GM18870 (cell line): ENCODE measurements at regions not wholly inside any gene's neighbourhood (a gene's known extent, or its start where the extent isn't known, plus 50 kb on each side); places are given as distances from the start of the nearest gene placed in this dataset.
"Not testable (repeated sequence)": the region's sequence is repeated elsewhere in the genome, so short reads cannot be mapped to it uniquely, and the experiment has no call there.

Experiments used
- ATAC-seq: cut with Tn5 transposase; IDR thresholded peaks from one replicate; pipeline ENCODE4 v1.9.1; 2021; ENCODE audit warnings: moderate library complexity; ENCODE audit not compliant: unreplicated experiment

DNA sequence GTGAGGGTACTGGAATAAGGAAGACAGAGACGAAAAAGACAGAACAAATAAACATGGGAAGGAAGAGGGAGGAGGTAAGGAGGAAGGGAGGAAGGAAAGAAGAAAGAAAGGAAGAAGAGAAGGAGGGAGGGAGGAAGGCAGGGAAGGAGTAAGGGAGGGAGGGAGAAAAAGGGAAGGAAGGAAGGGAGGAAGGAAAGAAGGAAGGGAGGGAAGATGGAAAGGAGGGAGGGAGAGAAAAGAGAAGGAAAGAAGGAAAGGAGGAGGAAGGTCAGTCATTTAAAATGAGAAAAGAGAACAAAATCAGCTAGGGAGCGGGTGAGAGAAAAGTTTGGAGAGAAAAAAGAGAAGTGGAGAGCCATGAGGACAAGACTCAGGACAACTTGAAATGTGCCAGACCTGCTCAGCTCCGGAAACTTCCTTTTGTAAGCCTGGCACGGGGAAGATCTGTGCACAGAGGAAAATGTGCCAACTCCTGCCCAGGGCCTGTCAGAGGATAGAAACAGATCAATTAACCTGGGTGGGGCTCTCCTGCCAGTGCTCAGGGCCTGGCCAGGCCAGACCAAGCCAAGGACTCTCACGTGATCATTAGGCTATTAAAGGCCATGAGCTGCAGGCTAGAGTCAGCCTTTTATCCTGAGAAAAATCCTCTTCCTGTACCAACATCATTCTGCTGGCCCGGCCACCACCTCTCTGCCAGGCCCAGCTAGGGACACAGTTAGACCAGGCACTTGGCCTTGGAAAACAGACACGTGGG lies 50.1 kb upstream of the BCL6 start:
- ATAC-seq = no peak

DNA sequence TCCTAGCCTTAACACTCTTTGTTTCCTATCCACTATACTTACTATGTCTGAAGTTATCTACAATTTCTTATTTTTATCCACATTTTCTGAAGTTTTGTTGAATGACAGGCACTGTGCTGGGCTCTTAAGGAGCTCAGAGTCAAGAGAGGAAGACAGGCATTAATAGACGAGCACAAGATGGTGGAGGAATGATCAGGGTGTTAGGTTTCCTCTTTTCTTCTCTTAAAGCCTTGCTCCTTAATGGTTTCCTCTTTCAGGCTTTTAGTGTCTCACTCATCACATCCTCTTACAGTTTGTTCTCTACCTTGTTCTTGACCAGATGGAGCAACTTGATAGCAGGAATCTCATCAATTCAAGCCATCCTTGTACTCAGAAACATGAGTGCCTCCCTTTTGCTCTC lies 52.9 kb upstream of the BCL6 start:
- no peak for ATAC-seq

DNA sequence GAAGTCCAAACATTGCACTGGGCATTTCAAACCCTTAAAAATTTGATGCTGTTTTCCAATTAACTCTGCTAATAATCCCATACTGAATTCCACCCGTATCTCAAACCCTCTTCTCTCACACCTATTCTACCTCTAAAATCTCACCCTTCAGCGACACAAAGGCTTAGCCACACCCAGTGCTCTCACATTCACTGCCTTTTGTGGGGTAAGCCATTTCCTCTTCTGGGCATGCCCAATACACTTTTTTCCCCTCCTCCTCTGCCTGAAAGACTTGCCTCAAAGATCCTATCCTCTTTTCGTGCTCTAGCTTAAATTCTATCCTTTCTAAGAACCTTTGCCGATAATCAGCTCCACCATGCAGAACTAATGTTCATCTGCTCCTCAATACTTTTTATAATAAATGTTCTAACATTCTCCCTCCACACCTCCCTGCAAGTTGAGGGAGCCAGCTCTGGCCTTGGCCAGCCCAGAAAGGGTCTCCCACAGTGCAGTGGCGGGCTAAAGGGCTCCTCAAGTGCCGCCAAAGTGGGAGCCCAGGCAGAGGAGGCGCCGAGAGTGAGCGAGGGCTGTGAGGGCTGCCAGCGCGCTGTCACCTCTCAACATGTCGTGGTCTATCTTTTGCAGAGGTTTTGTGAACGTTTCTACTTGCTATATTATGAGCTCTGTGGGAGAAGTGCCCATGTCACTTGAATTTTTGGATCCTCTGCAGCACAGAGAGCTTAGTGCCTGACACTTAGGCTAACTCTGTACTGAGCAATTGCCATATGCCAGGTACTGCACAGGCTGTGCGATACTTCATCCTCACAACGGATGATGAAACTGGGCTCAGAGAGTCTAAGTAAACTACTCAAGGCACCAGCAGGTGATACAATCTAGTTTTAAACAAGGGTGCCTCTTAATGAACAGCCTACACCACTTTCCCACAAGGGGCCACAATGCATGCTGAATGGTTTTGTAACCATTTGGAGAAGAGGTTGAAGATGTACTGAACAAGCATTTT lies 53.6 kb upstream of the BCL6 start:
- no peak for ATAC-seq

DNA sequence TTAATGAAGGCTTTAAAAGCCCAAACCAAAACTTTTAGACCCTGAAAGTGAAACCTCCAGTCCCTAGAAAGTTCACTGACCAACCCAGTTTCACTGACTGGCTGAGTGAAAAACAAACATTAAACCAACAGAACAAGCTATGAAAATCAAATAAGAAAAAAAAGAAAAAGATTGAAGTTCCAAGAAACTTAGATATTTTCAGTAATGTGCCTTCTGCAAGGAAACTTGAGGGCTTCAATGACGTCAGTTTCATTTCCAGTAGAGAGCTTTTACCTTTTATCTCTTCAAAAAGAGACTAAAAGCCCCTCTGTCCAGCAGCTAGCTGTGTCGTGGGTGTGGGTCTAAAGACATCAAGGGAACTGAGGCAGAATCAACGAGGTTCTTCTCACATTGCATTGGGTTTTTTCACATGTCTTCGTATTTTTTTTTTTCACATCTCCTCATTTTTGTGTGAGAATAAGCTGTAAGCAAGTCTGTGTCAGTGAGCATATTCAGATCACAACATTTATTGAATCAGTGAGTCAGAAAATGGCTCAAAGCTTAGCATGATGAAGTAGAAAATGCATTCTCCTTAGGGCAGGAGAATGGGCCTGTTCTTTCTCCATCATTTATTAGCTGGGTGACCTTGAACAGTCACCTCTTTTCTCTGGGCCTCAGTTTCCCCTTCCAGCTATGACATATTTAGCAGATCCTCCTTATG lies 54.8 kb upstream of the BCL6 start:
- no peak for ATAC-seq

DNA sequence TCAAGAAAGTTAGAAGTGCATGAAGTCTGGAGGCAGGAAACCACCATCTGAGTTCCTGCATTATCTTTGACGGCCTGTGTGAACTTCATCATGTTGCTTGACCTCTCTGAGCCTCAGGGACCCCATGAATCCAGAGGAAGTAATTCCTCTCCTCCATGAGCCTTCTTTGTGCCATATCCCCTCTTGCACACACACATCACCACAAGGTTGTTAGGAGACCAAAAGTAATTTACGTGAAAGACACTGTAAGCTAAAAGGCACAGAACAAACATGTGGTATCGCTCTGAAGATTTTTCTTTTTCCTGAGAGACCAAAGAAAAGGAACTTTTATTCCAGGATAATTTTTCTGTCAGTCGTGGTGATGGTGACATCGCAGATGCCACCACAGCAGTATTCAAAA lies 55.9 kb upstream of the BCL6 start:
- ATAC-seq = no peak

DNA sequence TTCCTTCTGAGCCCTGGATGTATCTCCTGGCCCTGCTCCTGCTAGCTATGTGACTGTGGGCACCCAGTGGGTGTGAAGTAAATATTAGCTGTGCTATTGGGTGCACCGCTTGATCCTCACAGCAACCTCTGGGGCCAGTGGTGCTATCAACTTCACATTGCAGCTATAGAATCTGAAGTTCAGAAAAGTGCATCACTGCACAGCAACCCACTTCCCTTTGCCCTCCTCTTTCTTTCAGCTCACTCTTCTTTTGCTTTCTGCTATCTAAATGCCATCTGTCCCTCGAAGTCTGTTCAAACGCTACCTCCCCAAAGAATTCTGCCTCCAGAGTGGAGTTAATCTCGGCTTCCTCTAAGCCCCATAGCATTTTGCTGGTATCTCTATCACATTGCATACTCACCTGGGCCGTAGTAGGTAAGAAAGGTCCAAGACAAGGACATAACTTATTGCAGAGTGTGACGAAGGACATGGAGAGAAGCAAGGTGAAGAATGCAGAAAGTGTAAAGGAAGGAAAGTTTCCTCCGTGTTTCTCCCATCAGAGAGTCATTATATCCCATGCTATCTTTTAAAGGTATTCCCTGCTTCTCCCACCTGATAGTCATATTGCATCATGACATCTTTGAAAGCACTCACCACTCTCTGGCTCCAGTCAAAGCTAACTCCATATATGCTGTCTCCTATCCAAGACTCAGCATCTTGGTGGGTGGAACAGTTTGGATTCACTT lies 57.1 kb upstream of the BCL6 start:
- no peak for ATAC-seq

DNA sequence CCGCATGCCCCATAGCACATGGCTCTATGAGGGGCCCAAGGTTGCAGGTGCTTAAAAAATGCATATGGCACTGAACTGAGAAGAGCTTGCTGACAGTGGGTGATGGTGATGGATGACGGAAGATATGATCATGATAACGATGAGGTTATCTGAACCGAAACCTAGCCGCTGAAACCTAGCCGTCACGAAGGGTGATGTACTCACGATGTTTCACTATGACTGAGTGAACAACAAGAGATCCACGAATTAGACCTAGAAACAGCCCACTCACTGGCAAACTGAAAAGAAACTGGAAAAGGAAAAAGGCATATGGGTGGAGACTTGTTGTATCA lies 57.6 kb upstream of the BCL6 start:
- ATAC-seq = peak; percentile 93

DNA sequence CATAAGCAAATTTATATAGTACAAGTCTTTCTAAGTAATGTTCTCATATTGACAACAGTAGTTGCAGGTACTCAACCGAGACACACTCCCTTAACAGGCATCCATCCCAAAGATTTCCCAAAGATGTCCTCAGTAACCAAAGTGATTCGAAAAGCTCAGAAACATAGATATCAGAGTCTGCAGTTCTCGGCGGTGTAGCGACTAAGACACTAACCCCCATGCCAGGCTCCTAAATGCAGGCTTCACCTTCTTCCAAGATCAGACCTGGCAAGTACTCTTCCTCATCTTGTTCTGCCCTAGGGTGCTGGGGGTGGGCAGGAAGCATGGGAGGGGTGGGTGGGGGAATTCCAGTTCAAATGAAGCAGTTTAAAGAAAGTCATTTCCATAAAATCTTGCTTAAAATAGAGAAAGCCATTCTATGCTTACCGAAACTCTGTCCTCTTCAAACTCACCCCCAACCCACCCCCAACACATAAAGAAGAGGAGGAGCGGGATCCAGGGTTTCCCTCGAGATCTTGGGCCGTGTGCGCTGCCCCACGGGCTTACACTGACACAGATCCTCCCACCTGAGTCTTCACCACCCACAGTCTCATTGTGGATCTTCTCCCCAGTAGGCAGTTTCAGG lies 59.0 kb upstream of the BCL6 start:
- no peak for ATAC-seq

DNA sequence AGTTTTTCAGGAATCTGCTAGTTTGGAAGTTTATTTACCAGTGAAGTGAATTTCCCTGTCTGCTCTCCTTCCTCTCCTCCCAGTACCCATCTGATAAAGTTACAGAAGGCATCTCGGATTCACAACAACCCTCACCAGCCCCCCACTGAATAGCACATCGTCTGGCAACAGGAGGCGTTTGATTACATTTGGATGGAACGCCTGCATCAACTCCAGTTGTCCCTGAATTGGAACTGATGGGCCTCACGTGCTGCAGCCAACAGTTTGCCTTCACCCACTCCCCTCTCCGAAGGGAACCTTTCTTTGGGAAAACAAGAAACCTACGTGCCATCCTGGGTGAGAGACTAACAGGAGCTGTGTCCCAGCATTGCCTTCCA lies 59.5 kb upstream of the BCL6 start:
- no peak for ATAC-seq

DNA sequence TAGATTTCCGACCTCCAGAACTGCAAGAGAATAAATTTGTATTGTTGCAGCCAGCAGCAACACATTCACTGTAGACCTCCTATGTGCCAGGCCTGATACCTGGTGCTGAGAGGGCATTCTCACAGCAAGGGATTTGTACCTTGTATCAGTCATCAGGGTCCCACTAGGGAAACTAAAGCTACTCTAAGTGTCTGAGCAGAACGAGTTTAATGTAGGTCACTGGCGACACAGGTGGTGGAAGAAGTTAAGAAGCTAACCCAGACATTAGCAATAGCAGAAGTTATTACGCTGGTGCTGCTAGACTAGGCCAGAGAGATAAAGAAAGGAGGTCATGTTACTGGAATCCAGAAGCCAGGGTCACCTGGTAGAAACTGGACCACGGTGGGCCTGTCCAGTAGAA lies 60.5 kb upstream of the BCL6 start:
- no peak for ATAC-seq

DNA sequence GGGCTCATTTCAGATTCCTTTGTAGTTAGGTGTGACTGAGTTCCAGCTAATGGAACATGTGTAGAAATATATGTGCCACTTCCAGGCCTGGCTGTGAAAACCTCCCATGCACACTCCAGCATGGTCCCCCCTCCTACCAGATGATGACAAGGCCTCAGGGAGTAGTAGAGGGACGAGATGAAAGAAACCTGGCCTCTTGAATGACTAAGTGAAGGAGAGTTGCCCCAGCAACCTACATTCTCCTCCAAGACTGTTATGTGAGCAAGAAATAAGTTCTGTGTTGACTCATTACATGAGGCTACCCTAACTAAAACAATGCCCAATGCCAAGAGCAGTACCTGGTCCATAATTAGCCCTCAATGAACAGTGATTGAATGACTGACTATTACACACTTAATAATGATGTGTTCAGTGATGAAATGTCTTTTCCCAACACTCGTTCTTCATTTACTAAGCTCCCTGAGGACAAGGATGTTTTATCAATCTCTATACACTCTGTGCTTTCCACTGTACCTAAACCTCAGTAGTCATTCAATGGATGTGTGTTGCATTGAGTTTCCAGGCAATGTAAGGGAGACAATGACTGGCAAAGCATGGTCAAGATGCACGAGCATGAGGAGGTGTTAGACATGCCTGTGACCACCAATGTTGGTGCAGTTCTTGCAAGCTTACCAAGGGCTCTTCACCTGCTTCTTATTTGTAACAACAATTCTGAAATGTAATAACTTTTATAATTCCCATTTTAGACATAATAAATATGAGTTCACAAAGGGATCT lies 62.0 kb upstream of the BCL6 start:
- no peak for ATAC-seq

DNA sequence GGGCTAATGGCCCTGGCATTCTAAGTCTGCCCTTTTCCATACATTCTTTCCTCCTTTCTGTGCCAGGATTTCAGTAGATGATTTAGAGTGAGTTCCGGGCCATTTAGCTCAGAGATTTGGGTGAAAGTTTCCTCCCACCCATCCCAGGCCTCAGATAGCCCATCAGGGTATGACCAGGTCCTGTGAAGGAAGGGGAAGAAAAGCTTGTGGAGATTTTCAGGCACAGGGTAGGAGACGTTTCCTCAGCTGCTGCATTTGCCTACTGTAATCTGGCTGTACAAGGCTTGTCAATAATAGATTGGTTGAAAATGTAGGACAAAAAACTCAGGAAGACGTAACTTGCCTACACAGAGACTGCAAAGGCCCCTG lies 63.2 kb upstream of the BCL6 start:
- ATAC-seq = no peak

DNA sequence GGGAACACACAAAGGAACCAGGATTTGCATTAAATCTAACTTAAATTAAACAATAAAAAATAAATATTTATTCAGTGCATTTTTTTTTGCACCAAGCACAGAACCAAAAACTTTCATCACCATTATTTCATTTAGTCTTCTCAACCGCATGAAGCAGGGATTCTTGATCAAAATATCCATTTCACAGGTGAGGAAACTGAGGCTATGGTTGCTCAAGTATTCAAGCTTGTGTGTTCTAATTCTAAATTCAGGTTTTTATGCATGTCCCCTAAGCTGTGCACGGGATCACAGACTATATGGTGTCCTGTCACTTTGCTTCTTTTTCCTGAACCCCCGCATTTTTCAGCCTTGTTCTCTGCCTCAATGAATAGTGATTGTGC lies 64.3 kb upstream of the BCL6 start:
- ATAC-seq = no peak

DNA sequence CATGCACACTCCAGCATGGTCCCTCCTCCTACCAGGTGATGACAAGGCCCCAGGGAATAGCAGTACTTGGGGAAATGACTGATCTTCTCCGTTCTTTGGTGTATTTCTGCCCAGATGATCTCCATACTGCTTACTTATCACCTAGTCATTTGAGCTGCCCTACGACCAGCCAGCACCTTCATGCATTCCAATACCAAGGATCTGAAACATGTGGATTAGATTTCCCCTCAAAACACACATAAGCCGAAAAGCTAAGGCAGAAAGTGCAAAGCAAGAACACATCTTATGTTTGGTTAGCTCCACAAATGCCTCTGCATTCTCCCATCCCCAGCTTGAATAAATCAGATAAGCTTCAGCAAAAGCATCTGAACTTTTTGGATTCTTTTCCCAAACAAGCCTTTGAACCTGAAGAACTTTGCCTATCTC lies 64.8 kb upstream of the BCL6 start:
- ATAC-seq = no peak

DNA sequence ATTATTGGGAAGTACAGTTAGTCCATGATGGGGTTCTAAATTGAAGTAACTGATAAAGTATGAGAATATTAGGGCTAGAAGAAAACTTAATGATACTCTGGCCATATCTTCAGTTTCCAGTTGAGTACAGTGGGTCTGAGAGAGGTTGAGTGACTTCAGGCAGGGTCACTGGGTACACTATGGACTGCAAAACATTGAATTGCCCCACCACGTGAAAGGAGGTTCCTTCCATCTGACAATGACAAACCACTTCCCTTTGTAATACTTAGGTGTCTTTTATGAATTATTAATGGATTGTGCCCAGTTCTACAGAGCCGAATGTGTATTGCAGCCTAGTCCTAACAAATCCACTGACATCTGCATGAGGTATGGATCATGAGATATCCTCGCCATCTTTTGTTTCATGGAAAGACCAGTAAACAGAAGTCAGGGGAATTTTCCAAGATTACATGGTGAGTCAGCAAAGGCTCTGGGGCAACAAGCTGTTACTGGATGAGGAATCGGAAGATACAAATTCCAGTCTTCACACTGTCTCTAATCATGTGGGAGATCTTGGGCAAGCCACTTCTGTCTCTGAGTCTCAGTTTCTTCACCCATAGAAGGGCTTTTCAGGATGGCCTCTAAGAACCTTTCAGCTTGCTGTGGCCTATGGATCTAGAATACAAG lies 66.5 kb upstream of the BCL6 start:
- no peak for ATAC-seq

DNA sequence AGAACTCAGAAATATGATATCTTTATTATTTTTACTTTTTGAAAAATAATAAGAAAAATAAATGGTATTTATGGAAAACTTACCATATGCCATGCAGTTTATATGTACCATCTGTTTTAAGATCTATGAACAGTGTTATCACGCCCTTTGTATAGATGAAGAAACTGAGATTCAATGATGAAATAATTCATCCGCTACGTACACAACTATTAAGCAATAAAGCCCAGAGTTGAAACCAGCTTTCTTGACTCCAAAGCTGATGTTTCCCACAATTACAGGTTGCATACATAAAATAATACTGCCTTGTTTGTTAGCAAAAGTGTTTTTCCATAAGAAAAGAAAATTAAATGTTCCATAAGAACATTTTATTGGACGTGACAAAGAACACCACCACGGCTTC lies 67.2 kb upstream of the BCL6 start:
- ATAC-seq = no peak

DNA sequence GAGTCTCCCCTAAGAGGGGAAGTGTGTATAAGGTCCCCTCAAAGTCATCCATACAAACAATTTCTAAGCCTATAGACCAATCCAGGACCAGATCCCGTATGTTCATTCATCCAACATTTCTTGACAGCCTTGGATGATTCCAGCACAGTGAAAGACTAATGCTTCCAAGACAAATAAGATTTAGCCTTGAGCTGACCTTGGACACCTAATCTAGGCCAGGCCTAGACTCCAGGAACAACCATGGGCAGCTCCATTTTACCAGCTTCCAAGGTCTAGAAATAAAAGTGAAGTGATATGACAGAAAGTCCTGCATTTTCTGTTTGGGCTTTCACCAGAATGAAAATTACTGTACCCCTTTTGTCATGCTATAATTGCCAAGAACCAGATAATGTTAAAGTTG lies 67.9 kb upstream of the BCL6 start:
- ATAC-seq = no peak

DNA sequence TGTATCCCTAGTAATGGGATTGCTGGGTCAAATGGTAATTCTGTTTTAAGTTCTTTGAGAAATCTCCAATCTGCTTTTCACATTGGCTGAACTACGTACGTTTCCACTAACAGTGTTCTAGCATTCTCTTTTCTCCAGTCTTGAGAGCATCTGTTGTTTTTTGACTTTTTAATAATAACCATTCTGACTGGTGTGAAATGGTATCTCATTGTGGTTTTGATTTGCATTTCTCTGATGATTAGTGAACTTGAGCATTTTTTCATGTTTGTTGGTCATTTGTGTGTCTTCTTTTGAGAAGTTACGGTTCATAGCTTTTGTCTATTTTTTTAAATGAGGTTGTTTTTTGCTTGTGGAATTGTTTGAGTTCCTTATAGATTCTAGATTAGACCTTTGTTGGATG lies 72.5 kb upstream of the BCL6 start:
- ATAC-seq = not testable (repeated sequence)

DNA sequence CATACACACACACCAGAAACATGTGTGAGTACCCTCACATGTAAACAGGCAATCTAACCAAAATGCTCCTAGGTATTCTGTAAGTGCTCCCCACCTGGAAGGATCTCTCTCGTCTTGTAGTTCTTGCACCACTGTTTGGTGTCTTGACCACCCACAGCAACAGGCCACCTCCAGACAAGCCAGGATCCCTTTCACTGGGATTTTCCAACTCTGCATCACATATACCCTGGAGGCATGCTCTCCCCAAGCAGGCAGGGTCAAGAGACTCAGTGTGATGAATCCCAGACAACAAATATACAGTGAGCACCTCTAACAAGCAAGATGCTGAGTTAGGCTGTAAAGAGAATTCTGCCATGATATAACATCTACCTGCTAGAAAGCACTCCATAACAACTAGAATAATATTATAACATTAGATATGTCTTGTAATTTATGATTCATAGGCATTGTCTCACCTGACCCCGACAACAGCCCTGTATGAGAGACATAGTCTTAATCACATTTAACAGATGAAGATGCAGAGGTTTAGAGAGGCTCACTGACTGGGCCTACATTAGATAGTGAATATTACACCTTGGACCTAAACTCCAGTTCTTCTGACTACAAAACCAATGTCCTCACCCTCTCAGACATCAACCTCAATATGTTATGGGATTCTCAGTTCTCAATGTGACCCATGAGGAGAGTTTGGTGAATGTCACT lies 76.5 kb upstream of the BCL6 start:
- ATAC-seq = no peak
